ENCODE measurements at regions not wholly inside any gene's neighbourhood (a gene's known extent, or its start where the extent isn't known, plus 50 kb on each side); places are given as distances from the start of the nearest gene placed in this dataset.

DNA sequence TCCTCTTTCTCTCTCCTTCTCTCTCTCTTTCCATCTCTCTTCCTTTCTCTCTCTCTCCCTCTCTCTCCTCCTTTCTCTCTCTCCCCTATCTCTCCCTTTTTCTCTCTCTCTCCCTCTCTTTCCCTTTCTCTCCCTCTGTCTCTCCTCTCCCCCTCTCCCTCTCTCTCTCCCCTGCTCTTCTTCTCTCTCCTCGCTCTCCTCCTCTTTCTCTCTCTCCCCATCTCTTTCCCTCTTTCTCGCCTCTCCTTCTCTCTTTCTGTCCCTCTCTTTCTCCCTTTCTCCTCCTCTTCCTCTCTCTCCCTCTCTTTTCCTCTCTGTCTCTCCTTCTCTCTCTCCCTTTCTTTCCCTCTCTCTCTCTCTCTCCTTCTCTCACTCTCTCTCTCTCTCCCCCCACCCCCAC lies 196.6 kb downstream of the UQCRFS1 start:
- TF ChIP-seq CTCF (IDR thresholded peaks at IDR 0.05; ENCODE audit: insufficient read depth, low read length) = no peak
- TF ChIP-seq, protein P1, sequence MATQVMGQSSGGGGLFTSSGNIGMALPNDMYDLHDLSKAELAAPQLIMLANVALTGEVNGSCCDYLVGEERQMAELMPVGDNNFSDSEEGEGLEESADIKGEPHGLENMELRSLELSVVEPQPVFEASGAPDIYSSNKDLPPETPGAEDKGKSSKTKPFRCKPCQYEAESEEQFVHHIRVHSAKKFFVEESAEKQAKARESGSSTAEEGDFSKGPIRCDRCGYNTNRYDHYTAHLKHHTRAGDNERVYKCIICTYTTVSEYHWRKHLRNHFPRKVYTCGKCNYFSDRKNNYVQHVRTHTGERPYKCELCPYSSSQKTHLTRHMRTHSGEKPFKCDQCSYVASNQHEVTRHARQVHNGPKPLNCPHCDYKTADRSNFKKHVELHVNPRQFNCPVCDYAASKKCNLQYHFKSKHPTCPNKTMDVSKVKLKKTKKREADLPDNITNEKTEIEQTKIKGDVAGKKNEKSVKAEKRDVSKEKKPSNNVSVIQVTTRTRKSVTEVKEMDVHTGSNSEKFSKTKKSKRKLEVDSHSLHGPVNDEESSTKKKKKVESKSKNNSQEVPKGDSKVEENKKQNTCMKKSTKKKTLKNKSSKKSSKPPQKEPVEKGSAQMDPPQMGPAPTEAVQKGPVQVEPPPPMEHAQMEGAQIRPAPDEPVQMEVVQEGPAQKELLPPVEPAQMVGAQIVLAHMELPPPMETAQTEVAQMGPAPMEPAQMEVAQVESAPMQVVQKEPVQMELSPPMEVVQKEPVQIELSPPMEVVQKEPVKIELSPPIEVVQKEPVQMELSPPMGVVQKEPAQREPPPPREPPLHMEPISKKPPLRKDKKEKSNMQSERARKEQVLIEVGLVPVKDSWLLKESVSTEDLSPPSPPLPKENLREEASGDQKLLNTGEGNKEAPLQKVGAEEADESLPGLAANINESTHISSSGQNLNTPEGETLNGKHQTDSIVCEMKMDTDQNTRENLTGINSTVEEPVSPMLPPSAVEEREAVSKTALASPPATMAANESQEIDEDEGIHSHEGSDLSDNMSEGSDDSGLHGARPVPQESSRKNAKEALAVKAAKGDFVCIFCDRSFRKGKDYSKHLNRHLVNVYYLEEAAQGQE (IDR thresholded peaks at IDR 0.05; ENCODE audit: insufficient replicate concordance, low read depth) = no peak
- TF ChIP-seq POLR2AphosphoS5 (IDR thresholded peaks at IDR 0.05; ENCODE audit: low read depth) = no peak
- no peak for TF ChIP-seq GABPA (IDR thresholded peaks at IDR 0.05; ENCODE audit: low read depth)
